Tibial nerve (tissue), 4 donors: ENCODE measurements at regions not wholly inside any gene's neighbourhood (a gene's known extent, or its start where the extent isn't known, plus 50 kb on each side); places are given as distances from the start of the nearest gene placed in this dataset.
"Not testable (repeated sequence)": the region's sequence is repeated elsewhere in the genome, so short reads cannot be mapped to it uniquely, and the experiment has no call there.

Experiments
- DNase-seq, 2 donors: peaks; one replicate each; pipeline ENCODE4 v3.0.0-alpha.2; 2019; ENCODE audit warnings: low spot score in 2 of 2
- H3K27ac ChIP-seq, 4 donors: fragments of 200-600 bp; sonication (generic) in 3 of 4; one replicate each; pipeline ENCODE4 v1.5.1; 2017 to 2019; ENCODE audit warnings: mild to moderate bottlenecking in 1 of 4
- H3K27me3 ChIP-seq, 2 donors: fragments of 200-600 bp; sonication (generic) in 1 of 2; one replicate each; pipeline versions ENCODE4 v1.5.1 to v1.6.0; 2017 to 2019
- H3K36me3 ChIP-seq, 3 donors: fragments of 200-600 bp; sonication (generic); one replicate each; pipeline ENCODE4 v1.5.1; 2018 to 2019
- H3K4me1 ChIP-seq, 4 donors: fragments of 200-600 bp; sonication (generic) in 3 of 4; one replicate each; pipeline ENCODE4 v1.5.1; 2017 to 2019
- H3K4me3 ChIP-seq, 4 donors: fragments of 200-600 bp; sonication (generic) in 3 of 4; one replicate each; pipeline ENCODE4 v1.5.1; 2017 to 2019; ENCODE audit warnings: mild to moderate bottlenecking in 1 of 4, moderate library complexity in 1 of 4
- H3K9me3 ChIP-seq, 4 donors: fragments of 200-600 bp; sonication (generic) in 3 of 4; one replicate each; pipeline ENCODE4 v1.5.1; 2017 to 2019
- EP300 ChIP-seq, 2 donors: sonication (generic); formaldehyde crosslinking; IDR thresholded peaks; one replicate each; pipeline ENCODE4 v1.6.1; 2017; ENCODE audit warnings: antibody characterized with exemption in 2 of 2, mild to moderate bottlenecking in 1 of 2
- POLR2A ChIP-seq, 2 donors: fragments of 450-650 bp; IDR thresholded peaks; one replicate each; pipeline ENCODE4 v1.6.1; 2017; ENCODE audit warnings: antibody characterized with exemption in 2 of 2, mild to moderate bottlenecking in 2 of 2, moderate library complexity in 2 of 2
- WGBS, 2 donors: methylation state at CpG; one replicate each; pipeline ENCODE4 v1.1.5; 2018; 5-methylcytosine and 5-hydroxymethylcytosine counted together
- TF ChIP-seq, protein P1 (sequence below), 5 experiments: fragments of 200-600 bp in 3 of 5; fragments of 450-650 bp in 2 of 5; sonication (generic) in 3 of 5; IDR thresholded peaks; one replicate each; pipeline ENCODE4 v1.5.1; 2016 to 2019; ENCODE audit warnings: antibody characterized with exemption in 5 of 5, mild to moderate bottlenecking in 3 of 5, moderate library complexity in 2 of 5

DNA sequence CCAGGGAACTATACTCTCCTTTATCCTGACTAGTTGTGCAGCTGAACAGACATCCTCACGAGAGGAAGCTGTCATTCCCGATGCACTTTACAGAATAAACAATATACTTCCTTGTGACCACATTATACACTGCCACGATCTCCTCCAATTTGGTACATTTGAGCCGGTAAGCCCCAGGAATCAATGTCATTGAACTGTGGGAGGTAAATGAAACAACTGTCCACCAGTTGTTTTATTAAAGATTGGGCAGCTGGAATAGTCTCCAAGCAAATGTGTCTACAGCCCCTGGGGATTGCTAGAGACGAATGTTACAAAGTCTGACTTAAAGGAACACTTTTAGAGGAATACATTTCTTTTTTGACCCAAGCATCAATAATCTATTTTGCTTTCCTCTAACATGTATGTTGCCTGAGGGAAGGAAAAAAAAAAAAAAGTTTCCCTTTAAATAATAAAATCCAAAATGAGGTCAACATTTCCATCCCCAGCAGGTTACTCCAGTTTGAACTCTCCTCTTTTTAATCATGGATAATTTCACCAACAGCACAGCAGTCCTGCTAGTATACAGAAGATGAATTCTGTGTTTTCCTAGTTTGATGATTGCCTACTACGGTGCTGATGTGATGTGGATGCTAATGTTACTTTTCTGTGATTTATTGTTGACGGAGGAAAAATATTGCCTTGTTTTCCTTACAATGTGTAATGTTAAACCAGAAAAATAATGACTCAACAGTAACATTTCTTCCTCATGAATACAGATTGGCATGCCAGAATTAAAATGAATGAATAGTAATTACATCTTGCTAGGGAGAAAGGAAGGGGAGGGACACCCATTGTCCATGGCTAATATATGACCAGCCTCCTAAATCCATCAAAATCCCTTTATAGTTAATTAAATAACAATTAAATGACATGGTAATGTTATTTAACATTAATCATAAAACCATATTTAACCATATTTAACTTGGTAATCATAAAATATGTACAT, 360.9 kb downstream of the NEBL start:
- 33 to 39% methylated on average over 7 of the region's 7 CpGs for WGBS, 2 donors
- Histone ChIP-seq H3K27ac (no peak overlapping the region), H3K4me1 (no peaks in the 10 kb centered on the region), H3K9me3 (no peaks in the 10 kb centered on the region), H3K36me3 (no peaks in the 10 kb centered on the region), H3K4me3 (no peak overlapping the region), H3K27me3 (no peaks in the 10 kb centered on the region)
- TF ChIP-seq, protein P1, sequence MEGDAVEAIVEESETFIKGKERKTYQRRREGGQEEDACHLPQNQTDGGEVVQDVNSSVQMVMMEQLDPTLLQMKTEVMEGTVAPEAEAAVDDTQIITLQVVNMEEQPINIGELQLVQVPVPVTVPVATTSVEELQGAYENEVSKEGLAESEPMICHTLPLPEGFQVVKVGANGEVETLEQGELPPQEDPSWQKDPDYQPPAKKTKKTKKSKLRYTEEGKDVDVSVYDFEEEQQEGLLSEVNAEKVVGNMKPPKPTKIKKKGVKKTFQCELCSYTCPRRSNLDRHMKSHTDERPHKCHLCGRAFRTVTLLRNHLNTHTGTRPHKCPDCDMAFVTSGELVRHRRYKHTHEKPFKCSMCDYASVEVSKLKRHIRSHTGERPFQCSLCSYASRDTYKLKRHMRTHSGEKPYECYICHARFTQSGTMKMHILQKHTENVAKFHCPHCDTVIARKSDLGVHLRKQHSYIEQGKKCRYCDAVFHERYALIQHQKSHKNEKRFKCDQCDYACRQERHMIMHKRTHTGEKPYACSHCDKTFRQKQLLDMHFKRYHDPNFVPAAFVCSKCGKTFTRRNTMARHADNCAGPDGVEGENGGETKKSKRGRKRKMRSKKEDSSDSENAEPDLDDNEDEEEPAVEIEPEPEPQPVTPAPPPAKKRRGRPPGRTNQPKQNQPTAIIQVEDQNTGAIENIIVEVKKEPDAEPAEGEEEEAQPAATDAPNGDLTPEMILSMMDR (IDR thresholded peaks at IDR 0.05): no peak
- no peak for TF ChIP-seq EP300 (IDR thresholded peaks at IDR 0.05)
- no peak for TF ChIP-seq POLR2A (IDR thresholded peaks at IDR 0.05)
- no peak for DNase-seq

DNA sequence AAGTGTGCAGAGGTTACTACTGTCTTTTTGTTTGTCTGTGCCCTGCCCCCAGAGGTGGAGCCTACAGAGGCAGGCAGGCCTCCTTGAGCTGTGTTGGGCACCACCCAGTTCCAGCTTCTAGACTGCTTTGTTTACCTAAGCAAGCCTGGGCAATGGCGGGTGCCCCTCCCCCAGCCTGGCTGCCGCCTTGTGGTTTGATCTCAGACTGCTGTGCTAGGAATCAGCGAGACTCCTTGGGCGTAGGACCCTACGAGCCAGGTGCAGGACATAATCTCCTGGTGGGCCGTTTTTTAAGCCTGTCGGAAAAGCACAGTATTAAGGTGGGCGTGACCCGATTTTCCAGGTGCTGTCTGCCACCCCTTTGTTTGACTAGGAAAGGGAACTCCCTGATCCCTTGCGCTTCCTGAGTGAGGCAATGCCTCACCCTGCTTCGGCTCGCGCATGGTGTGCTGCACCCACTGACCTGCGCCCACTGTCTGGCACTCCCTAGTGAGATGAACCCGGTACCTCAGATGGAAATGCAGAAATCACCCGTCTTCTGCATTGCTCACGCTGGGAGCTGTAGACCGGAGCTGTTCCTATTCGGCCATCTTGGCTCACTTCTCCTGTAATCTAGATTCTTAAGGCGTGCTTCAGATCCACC, 365.7 kb downstream of the NEBL start:
- H3K4me3 ChIP-seq, H3K27me3 ChIP-seq, H3K27ac ChIP-seq, H3K9me3 ChIP-seq, H3K36me3 ChIP-seq, DNase-seq, H3K4me1 ChIP-seq: not testable (repeated sequence)
- WGBS, 2 donors: 91 to 93% methylated on average over 20 of the region's 20 CpGs

DNA sequence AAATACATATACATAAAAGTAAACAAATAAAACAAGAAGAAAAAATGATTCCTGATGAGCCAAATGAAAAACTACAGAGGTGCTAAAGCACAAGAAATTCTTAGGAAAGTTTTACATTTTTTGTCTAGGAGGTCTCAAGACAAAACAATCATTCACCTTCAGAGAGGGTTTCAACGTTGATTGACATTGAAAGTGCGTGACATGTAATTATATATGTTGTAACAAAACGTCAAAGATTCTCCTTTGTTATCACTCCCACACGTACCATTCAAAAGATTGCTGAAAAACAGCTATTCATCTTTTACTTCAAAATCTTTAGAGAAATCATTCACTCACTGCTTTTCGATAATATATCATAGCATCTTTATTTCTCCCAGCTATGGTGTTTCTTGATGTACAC, 375.9 kb downstream of the NEBL start:
- TF ChIP-seq POLR2A (IDR thresholded peaks at IDR 0.05) (no peak), EP300 (IDR thresholded peaks at IDR 0.05) (no peak)
- TF ChIP-seq, protein P1 (IDR thresholded peaks at IDR 0.05): no peak
- WGBS, 2 donors: 82 to 88% methylated on average over 5 of the region's 5 CpGs
- Histone ChIP-seq H3K27ac (no peak overlapping the region), H3K9me3 (peaks cover 0 to 2% (median 0%) of the 10 kb centered on the region in 4 donors), H3K36me3 (no peaks in the 10 kb centered on the region), H3K27me3 (no peaks in the 10 kb centered on the region), H3K4me3 (no peak overlapping the region), H3K4me1 (no peaks in the 10 kb centered on the region)
- DNase-seq: no peak

DNA sequence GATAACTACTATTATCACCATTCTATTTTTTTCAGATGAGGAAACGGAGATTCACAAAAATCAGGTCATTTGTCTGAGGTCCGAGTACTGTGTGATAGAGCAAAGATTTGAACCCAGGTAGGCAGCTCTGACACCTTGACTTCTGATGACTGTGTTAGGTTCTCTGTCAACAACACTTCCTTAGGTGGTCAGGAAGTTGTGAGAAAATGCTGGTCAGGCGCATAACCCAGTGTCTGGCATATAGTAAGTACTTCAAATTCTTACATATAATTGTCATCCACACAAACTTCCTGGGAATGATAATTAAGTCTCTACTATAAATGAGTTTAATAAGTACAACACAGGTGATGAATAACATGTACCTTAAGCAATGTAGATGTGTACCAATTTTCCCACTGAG, 381.5 kb downstream of the NEBL start:
- Histone ChIP-seq H3K27ac (no peak overlapping the region), H3K9me3 (peaks cover 0 to 4% (median 0%) of the 10 kb centered on the region in 4 donors), H3K36me3 (no peaks in the 10 kb centered on the region), H3K27me3 (no peaks in the 10 kb centered on the region), H3K4me1 (no peaks in the 10 kb centered on the region), H3K4me3 (no peak overlapping the region)
- 93 to 95% methylated on average over 3 of the region's 3 CpGs for WGBS, 2 donors
- DNase-seq: no peak
- TF ChIP-seq, protein P1 (IDR thresholded peaks at IDR 0.05): no peak
- TF ChIP-seq POLR2A (IDR thresholded peaks at IDR 0.05) (no peak), EP300 (IDR thresholded peaks at IDR 0.05) (no peak)

DNA sequence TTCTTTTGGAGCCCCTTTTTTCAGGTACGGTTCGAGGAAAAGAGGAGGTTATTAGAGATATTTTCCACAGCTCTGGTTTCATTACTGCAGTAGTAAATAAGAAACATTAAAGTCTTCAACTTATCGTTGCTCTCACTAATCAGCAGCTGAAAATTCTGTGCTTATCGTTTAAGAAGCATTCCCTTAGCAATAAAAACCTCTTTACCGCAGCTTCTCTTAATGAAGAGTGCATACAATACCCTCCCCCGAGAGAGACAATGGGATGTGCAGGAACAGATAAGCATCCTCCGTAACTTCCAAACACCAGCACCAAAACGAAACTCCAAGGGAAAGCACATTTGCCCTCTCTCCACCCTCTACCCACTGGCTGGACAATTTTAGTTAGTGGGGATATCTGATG, 384.5 kb downstream of the NEBL start:
- TF ChIP-seq POLR2A (IDR thresholded peaks at IDR 0.05) (no peak), EP300 (IDR thresholded peaks at IDR 0.05) (no peak)
- TF ChIP-seq, protein P1 (IDR thresholded peaks at IDR 0.05): no peak
- Histone ChIP-seq H3K36me3 (no peaks in the 10 kb centered on the region), H3K9me3 (peaks cover 0 to 4% (median 0%) of the 10 kb centered on the region in 4 donors), H3K4me3 (no peak overlapping the region), H3K27me3 (no peaks in the 10 kb centered on the region), H3K4me1 (no peaks in the 10 kb centered on the region), H3K27ac (no peak overlapping the region)
- 76 to 82% methylated on average over 8 of the region's 8 CpGs for WGBS, 2 donors
- DNase-seq: no peak
